Kidney tubule cell (primary cell): ENCODE measurements at regions not wholly inside any gene's neighbourhood (a gene's known extent, or its start where the extent isn't known, plus 50 kb on each side); places are given as distances from the start of the nearest gene placed in this dataset.

Source experiments
- DNase-seq: peaks from one replicate; pipeline ENCODE4 v3.0.0-alpha.2; 2018; ENCODE audit warnings: low spot score

DNA sequence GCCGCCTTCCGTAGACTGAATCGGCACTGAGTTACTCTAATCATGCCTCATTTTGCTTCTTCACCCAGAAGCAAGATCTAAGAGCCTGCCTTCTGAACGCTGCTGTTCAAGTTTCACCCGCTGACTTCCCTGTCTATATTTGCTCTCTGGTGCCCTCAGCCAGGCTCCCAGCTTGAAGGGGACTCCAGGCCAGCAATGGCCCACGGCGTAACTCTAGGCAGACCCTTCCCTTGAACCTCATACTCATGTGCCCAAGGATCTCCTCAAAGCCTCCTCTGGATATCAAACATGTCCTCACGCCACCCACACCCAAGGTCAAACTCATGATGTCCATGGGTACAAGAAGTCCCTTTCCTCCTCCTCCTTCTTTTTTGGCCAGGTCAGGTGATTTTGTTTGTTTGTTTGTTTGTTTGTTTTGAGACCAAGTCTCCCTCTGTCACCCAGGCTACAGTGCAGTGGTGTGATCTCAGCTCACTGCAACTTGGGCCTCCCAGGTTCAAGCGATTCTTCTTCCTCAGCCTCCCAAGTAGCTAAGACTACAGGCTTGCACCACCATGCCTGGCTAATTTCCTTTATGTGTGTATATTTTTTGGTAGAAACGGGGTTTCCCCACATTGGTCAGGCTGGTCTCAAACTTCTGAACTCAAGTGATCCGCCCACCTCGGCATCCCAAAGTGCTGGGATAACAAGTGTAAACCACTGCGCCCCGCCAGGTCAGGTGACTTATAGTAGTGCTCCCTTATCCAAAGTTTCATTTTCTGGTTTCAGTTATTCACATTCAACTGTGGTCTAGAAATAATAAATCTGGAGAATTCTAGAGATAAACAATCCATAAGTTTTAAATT, 239.0 kb downstream of the SYK start:
- no peak for DNase-seq

GRCh38 chr9:91042024-91042423, 240.4 kb downstream of the SYK start:
- no peak for DNase-seq

DNA sequence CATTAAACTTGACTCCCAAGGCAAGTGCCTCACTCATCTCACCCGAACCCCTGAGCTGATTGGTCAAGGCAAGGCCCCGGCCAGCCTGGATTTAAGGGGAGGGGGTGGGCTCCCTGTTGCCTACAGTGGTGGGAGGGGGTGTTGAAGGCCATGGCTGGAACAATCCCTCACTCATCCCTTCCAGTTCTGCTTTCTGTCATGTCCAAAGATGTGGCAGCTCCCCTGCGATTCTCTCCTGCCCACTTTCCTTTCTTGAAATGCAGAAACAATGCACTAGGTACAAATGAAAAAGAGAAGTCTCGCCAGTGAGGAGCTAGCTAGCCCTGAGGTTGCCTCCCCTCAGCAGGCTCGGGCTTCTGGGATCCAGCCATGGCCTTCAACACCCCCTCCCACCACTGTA, 240.9 kb downstream of the SYK start:
- no peak for DNase-seq

DNA sequence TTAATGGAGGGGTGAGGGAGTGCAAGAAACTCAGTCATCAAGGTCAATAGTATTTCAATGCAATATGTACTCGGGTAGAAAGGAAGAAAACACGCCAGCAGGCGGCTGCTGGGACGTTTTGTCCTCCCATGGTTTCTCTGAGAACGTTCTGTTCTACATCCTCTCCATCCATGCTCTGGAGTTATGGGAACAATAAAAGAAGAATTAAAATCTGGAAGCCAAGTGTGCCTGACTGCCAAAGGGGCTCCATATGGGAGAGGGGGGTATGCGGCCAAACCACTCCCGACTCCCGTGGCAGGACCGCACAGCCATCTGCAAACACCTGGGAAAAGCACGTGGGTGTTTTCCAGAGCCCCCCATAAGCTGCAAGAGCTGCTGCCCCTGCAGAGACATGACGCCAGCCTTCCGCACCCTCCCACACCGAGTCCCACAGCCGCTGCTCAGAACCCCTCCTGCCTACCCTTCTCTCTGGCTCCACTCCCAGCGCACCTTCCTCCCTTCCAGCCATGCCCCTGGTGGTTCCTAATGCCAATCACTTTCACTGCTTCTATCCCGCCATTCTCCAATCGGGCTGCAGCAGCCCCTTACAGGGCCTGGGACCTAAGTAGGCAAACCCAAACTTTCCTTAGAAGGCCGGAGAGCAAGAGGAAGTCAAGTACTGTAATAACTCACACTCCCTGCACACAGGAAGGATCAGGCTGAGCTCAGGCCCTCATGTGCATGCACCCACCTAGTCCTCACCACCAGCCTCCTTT, 241.6 kb downstream of the SYK start:
- DNase-seq = no peak

DNA sequence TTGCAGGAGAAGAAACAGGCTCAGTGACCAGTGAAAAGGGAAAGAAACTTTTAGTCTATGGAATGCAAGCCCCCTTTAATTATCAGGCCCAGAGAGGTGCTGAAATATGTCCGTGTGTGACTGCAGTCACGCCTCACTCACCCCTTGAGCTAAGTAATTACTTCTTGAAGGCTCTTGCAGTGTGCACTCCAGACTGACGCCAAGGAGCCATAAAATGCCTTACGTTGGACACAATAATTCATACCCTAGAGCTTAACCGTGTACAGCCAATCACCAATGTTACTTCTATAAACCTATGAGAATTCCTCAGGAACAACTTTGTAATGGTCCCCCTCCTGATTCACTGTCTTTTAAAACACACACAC, 242.2 kb downstream of the SYK start:
- DNase-seq = no peak

DNA sequence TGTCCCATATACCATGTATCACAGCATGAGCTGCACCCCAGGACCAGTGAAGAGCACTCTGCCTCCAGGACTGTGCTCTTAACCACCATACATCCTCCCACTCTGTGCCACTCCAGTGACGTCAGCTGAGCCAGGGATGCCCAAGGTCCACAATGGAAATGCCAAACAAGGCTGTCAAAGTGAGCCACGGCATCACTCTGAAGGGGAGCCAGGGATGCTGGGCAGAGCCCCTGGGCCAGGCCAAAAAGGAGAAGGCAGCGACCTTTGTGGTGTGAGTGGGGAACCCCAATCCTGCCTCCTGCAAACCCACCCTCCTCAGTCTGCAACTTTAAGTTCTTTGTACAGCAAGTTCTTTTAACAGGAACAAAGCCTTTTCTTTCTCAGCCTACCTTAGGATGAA, 242.7 kb downstream of the SYK start:
- DNase-seq = no peak

- peak; percentile 13 for DNase-seq
Observed at GRCh38 chr9:91045041-91045440, 243.4 kb downstream of the SYK start.

DNA sequence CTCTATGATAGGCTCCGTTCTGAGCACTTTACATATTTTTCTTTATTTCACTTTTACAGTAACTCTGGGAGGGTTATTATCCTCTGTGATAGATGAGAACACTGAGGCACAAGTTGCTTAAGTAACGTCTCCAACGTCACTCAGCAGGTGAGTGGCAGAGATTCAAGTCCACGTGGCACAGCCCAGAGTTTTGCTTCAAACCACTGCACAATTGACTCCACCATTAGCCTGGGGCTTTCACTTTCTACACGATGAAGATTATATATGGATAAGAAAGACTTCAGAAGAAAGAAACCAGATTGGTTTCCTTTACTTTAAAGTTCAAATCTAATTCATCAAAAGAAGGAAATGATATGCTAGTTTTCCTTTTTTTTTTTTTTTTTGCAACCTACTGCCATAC, 245.9 kb downstream of the SYK start:
- DNase-seq = no peak

GRCh38 chr9:91047993-91048607, 246.5 kb downstream of the SYK start:
- DNase-seq = peak; percentile 92

- DNase-seq = peak; percentile 63
Observed at GRCh38 chr9:91048749-91049148, 247.1 kb downstream of the SYK start.

DNA sequence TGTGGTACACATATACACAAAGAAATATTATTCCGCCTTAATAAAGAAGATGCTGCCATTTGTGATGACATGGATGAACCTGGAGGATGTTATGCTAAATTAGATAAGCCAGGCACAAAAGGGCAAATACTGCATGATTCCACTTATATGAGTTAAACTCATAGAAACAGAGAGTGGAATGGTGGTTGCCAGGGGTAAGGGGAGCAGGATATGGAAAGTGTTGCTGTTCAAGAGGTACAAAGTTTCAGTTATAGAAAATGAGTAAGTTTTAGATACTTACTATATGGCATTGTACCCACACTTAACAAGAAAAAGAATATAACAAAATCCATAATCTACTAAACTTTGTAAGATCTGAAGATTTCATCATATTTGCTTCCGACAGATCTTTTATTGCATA, 252.2 kb downstream of the SYK start:
- DNase-seq = no peak

GRCh38 chr9:91055845-91056244, 254.2 kb downstream of the SYK start:
- no peak for DNase-seq

DNA sequence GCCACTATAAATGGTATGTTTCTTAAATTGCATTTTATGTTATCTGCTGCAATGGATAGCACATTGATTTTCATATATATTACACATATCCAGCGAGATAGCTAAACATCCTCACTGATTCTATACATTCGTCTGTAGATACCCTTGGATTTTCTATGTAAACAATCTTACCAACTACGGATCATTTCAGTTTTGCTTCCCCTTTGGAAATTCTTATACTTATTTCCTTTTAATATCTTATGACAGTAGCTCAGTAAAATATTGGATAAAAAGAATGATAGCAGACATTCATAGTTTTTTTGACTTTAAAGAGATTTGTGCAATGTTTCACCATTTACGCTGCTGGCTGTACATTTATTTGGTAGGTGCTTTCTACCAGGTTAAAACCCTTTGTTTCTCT, 254.9 kb downstream of the SYK start:
- DNase-seq = no peak

DNA sequence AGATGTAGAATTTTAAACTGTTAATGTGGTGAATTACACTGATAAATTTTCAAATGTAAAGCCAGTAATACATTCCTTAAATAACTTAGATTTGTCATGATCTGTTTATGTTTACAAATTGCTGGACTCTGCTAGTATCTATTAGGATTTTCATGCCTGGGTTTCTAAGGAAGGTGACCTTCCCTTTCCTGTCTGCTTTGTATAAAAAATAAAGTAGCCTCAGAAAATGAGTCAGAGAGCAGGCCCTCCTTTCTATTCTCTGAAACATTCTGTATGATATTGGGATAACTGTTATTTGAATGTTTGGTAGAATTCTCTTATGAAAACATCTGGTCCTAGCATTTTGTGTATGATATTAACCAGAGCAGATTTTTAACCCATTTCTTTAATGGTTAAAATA, 255.3 kb downstream of the SYK start:
- peak; percentile 9 for DNase-seq

DNA sequence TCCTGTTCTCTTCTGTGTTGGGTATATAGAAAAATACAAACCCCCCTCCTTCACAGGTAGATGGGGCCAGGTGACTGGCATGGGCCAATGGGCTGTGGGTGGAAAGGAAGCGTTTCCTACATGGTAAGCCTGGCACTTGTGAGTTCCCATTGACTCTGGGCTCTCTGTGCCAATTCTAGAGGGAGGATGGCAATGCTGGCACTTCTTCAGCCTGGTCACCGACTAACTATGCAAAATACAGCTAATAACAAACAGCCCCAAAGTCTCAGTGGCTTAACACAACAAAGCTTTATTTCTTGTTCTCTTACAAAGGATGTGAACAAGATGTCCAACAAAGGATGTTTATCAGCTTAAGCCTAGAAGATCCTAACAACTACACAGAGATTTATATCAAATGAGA, 258.1 kb downstream of the SYK start:
- DNase-seq = no peak

DNA sequence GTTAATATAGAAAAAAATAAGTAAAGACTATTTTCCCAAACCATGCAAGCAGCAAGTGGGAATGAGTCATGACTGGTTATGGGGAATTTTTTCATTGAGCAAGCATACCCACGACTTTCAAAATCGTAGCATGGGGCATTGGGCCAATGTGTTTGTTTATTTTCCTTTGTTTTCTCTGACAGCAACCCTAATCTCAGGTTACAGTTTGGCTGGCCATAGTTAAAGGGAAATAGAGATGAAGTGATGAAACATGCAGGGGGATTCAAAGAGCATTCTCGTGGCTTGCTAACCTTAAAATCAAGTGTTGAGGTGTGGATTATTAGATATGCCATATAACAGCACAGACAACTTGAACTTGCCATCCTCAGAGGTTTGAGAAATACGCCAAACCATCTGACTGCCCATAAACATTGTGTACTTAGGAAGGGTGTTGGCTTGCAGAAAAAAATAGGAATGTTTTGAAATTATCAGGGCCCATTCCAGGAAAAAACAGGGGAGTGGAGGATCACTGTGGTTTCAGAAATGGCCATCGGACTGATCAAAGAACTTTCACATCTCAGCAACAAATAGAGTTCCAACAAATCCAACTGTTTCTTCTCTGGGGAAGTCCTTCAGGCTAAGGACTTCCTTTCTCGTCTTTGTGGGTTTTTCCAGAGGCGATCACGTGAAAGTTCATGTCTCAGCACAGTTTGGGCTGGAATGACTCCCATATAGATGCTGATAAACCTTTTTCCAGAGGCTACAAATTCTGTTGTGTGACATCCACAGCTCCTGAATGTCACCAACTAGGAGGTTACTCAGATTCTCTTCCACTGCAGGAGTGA, 259.1 kb downstream of the SYK start:
- DNase-seq = peak; percentile 82

GRCh38 chr9:91061506-91061905, 259.9 kb downstream of the SYK start:
- no peak for DNase-seq

DNA sequence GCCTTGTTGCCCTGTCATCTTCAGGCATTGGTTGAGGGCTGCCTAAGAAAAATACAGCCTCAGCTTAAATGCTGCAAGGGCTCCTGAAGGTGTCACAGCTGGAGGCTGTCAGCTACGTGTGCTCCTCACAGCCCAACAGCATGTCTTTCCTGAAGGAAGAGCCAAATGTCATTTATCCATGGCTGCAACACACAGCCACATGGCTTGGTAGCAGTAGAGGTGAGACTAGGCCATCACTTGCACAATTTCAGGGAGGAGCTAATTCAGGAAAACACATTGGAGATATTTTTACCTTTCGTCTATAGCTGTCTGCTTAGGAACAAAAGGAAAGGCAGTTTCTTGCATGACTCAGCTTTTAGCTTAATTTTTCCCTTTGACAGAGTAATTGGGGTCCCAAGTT, 260.7 kb downstream of the SYK start:
- DNase-seq = no peak

DNA sequence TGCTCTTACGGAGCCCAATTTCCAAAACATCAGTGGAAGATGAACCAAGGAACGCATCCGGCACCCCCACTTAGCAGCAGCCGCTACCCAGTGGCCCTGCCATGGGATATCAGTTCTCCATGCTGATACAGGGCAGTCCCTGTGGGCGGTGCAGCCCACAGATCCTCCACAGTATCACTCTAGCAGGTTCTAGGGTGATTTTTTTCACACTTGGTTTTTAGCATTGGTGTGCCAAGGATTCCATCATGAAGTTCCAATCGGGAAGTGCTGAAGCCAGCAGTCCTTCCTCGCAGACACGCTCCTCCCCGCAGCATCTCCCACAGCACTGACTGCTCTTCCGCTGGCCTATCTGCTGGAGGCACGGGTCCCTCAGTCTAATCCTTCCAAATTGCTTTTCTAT, 261.9 kb downstream of the SYK start:
- no peak for DNase-seq

DNA sequence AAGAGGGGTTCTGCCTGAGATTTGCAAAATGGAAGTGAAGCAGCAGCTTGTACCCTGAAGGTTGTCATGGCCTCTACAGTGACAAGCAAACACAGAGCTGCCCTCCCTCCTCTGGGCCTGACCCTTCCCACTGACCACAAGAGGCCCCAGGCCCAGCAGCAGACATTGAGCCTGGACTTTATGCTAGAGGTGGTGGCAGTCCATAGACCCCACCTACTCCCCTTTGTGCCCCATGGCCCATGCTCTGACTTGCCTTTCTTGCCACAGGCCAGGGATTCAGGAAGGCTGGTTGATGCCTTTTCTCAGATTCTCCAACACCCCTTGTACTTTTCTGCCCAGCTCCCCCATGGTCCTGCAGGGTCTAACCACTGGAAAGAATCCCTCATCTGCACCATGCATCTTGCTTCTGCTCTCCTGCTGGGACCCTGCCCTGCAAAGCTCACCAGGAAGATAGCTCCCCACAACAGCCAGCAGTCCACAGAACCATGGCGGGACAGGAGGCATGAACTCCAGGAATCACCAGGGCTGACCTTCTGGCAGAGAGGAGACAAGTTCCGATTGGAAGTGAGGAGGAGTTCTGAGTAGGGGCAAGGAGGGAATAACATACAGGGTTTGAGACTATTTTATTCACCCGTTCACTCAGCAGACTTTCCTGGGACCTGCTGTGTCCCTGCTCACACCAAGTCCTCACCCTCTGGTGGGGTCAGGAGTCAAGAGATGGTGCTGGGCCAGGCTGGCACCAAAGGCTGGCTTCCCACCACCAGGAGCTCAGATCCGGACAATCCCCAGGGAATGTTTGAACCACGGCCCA, 263.8 kb downstream of the SYK start:
- no peak for DNase-seq

GRCh38 chr9:91066042-91066415, 264.4 kb downstream of the SYK start:
- DNase-seq = no peak

- DNase-seq = no peak
Observed at GRCh38 chr9:91066856-91067255, 265.2 kb downstream of the SYK start.
